ENCODE measurements at regions not wholly inside any gene's neighbourhood (a gene's known extent, or its start where the extent isn't known, plus 50 kb on each side); places are given as distances from the start of the nearest gene placed in this dataset.

GRCh38 chr5:13613621-13614020 lies 330.9 kb downstream of the DNAH5 start:
- no peak for ATAC-seq
- TF ChIP-seq PREB (CRISPR knock-in tag; IDR thresholded peaks at IDR 0.05; ENCODE audit: borderline replicate concordance) (no peak), KAT7 (CRISPR knock-in tag; IDR thresholded peaks at IDR 0.05; ENCODE audit: borderline replicate concordance) (no peak), OVOL2 (CRISPR knock-in tag; IDR thresholded peaks at IDR 0.05; ENCODE audit: borderline replicate concordance) (no peak), AR (CRISPR knock-in tag; IDR thresholded peaks at IDR 0.05) (no peak), FOXP4 (CRISPR knock-in tag; IDR thresholded peaks at IDR 0.05) (no peak), CREB1 (CRISPR knock-in tag; IDR thresholded peaks at IDR 0.05) (no peak), ZNF232 (CRISPR knock-in tag; IDR thresholded peaks at IDR 0.05) (no peak), GABPB1 (CRISPR knock-in tag; IDR thresholded peaks at IDR 0.05) (no peak), ZSCAN18 (CRISPR knock-in tag; IDR thresholded peaks at IDR 0.05) (no peak), SP1 (CRISPR knock-in tag; conservative IDR thresholded peaks at IDR 0.05) (no peak), TEAD1 (CRISPR knock-in tag; IDR thresholded peaks at IDR 0.05) (no peak), GTF2I (CRISPR knock-in tag; conservative IDR thresholded peaks at IDR 0.05) (no peak), CBFB (CRISPR knock-in tag; IDR thresholded peaks at IDR 0.05; ENCODE audit: low read depth) (no peak)
- TF ChIP-seq, protein P1, sequence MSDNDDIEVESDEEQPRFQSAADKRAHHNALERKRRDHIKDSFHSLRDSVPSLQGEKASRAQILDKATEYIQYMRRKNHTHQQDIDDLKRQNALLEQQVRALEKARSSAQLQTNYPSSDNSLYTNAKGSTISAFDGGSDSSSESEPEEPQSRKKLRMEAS (CRISPR knock-in tag; IDR thresholded peaks at IDR 0.05) = no peak
- TF ChIP-seq, protein P2, sequence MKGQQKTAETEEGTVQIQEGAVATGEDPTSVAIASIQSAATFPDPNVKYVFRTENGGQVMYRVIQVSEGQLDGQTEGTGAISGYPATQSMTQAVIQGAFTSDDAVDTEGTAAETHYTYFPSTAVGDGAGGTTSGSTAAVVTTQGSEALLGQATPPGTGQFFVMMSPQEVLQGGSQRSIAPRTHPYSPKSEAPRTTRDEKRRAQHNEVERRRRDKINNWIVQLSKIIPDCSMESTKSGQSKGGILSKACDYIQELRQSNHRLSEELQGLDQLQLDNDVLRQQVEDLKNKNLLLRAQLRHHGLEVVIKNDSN (CRISPR knock-in tag; IDR thresholded peaks at IDR 0.05) = no peak
- TF ChIP-seq, protein P3, sequence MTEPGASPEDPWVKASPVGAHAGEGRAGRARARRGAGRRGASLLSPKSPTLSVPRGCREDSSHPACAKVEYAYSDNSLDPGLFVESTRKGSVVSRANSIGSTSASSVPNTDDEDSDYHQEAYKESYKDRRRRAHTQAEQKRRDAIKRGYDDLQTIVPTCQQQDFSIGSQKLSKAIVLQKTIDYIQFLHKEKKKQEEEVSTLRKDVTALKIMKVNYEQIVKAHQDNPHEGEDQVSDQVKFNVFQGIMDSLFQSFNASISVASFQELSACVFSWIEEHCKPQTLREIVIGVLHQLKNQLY (CRISPR knock-in tag; IDR thresholded peaks at IDR 0.05) = no peak
- no peak overlapping the region for H3K4me3 Mint-ChIP-seq
- no peak overlapping the region for H3K27ac Mint-ChIP-seq
- ChIA-PET CTCF (no interaction called here), POLR2A (no interaction called here)
- peaks cover 5% of the 10 kb centered on the region; the same call in 1 of the 2 replicates for H3K4me1 Mint-ChIP-seq
- no peak for DNase-seq (ENCODE audit: low spot score)
- H3K27me3 Mint-ChIP-seq (ENCODE audit: low read depth) = peaks cover 2% of the 10 kb centered on the region; the same call in 1 of the 2 replicates
- peaks cover 31% of the 10 kb centered on the region for H3K9me3 Mint-ChIP-seq
- no peaks in the 10 kb centered on the region for H3K36me3 Mint-ChIP-seq

DNA sequence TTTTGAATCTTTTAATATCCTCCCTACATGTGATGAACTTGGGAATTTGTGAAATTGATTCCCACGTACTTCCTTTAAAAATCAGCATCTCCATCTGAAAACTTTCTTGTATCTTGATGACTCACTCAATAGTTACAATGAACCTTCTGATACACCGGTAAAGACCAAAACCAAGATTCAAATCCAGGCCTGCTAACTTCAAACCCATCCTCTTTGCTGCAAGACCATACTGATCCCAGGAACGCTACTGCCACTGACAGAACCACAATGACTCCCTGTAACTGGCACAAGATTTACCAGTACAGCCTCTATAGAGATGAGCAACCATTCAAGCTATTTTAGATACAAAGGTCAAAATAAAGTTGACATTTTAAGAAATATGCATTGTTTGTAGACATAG lies 332.9 kb downstream of the DNAH5 start:
- ChIA-PET CTCF (interaction anchor here (2.3 kb wide), 1 partner anchor 133 kb away, joined by 6 read pairs; no protein-coding TSS in a partner anchor), POLR2A (no interaction called here)
- peaks cover 18% of the 10 kb centered on the region for H3K9me3 Mint-ChIP-seq
- no peak for DNase-seq (ENCODE audit: low spot score)
- peaks cover 5% of the 10 kb centered on the region; the same call in 1 of the 2 replicates for H3K4me1 Mint-ChIP-seq
- no peak overlapping the region for H3K27ac Mint-ChIP-seq
- no peaks in the 10 kb centered on the region for H3K36me3 Mint-ChIP-seq
- ATAC-seq = no peak
- no peak overlapping the region for H3K4me3 Mint-ChIP-seq
- no peaks in the 10 kb centered on the region; the same call in 1 of the 2 replicates for H3K27me3 Mint-ChIP-seq (ENCODE audit: low read depth)
- TF ChIP-seq ZNF416 (CRISPR knock-in tag; IDR thresholded peaks at IDR 0.05) (no peak), GABPB1 (CRISPR knock-in tag; IDR thresholded peaks at IDR 0.05) (no peak), NFYB (CRISPR knock-in tag; conservative IDR thresholded peaks at IDR 0.05; ENCODE audit: low read depth) (no peak), CREM (CRISPR knock-in tag; IDR thresholded peaks at IDR 0.05) (no peak), RELA (CRISPR knock-in tag; IDR thresholded peaks at IDR 0.05; ENCODE audit: borderline replicate concordance) (no peak), ZBTB21 (CRISPR knock-in tag; IDR thresholded peaks at IDR 0.05; ENCODE audit: borderline replicate concordance) (no peak), SMAD4 (CRISPR knock-in tag; IDR thresholded peaks at IDR 0.05) (no peak), ZNF232 (CRISPR knock-in tag; IDR thresholded peaks at IDR 0.05) (no peak)
- TF ChIP-seq, protein P1 (CRISPR knock-in tag; IDR thresholded peaks at IDR 0.05) = no peak

All from WTC11 (cell line).